HFFc6 (cell line): ENCODE measurements at regions not wholly inside any gene's neighbourhood (a gene's known extent, or its start where the extent isn't known, plus 50 kb on each side); places are given as distances from the start of the nearest gene placed in this dataset.

ENCODE experiments used
- DNase-seq: peaks from one replicate; pipeline ENCODE4 v3.0.0-alpha.2; 2018
- H3K27ac Mint-ChIP-seq: 2 replicates; pipeline ENCODE4 v1.8.0; 2020; ENCODE audit warnings: mild to moderate bottlenecking, mixed read lengths
- H3K27me3 Mint-ChIP-seq: 2 replicates; pipeline ENCODE4 v1.8.0; 2021; ENCODE audit warnings: mild to moderate bottlenecking, moderate library complexity, mixed read lengths; ENCODE audit not compliant: insufficient read depth
- H3K36me3 Mint-ChIP-seq: 2 replicates; pipeline ENCODE4 v1.8.0; 2021; ENCODE audit warnings: low read depth, mixed read lengths
- H3K4me1 Mint-ChIP-seq: 2 replicates; pipeline ENCODE4 v1.8.0; 2020; ENCODE audit warnings: low read depth, mixed read lengths
- H3K4me3 Mint-ChIP-seq: 2 replicates; pipeline ENCODE4 v1.8.0; 2020; ENCODE audit warnings: mild to moderate bottlenecking, moderate library complexity, mixed read lengths
- H3K9me3 Mint-ChIP-seq: 2 replicates; pipeline ENCODE4 v1.8.0; 2020; ENCODE audit warnings: mild to moderate bottlenecking, mixed read lengths
- TF ChIP-seq, protein P1 (sequence below): fragments of 200-600 bp; sonication (generic); IDR thresholded peaks from 2 replicates; pipeline ENCODE4 v1.5.0; 2021; ENCODE audit warnings: antibody characterized with exemption, mild to moderate bottlenecking

DNA sequence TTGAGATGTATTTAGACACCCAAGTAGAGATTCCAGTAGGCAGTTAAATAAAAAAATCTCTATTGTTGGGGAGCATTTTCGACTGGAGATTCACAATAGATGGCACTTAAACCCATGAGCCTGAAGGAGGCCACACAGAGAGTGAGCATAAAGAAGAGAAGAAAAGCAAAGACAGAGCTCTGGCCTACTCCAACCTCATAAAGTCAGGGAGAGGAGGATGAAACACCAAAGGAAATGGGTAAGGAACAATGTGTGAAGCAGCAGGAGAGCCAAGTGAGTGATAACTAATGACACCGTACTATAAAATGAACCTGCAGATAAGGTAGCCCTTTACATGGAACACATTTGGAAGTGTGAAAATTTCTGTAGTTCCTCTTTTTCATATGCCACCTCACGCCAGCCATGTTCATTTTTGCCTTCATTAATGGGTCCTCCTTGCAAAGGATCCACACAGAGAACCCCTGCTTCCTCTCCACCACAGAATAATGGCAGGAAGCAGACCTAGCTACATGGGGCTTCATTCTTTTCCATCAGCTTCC lies 150.0 kb upstream of the SYT10 start:
- Mint-ChIP-seq H3K9me3 (peaks cover 22% of the 10 kb centered on the region), H3K4me3 (no peak overlapping the region), H3K36me3 (no peaks in the 10 kb centered on the region), H3K4me1 (no peaks in the 10 kb centered on the region), H3K27ac (no peak overlapping the region), H3K27me3 (no peaks in the 10 kb centered on the region)
- TF ChIP-seq, protein P1, sequence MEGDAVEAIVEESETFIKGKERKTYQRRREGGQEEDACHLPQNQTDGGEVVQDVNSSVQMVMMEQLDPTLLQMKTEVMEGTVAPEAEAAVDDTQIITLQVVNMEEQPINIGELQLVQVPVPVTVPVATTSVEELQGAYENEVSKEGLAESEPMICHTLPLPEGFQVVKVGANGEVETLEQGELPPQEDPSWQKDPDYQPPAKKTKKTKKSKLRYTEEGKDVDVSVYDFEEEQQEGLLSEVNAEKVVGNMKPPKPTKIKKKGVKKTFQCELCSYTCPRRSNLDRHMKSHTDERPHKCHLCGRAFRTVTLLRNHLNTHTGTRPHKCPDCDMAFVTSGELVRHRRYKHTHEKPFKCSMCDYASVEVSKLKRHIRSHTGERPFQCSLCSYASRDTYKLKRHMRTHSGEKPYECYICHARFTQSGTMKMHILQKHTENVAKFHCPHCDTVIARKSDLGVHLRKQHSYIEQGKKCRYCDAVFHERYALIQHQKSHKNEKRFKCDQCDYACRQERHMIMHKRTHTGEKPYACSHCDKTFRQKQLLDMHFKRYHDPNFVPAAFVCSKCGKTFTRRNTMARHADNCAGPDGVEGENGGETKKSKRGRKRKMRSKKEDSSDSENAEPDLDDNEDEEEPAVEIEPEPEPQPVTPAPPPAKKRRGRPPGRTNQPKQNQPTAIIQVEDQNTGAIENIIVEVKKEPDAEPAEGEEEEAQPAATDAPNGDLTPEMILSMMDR = no peak
- no peak for DNase-seq

DNA sequence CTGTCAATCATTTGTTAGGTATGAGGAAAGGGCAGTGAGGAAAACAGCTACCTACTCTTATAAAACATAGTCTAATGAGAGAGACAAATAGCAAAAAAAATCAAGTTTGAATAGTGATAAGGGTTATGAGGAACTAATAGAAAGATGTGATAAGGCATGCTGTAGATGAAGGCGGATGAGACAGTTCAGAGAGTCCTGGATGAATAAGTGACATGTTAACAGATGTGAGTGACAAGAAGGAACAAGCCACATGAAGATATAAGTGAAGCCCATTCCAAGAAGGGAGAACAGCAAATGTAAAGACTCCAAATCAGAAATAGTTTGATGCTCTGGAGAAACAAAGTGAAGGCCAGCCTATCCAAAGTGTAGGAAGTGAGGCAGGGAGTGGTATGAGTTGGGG lies 154.1 kb upstream of the SYT10 start:
- H3K9me3 Mint-ChIP-seq = peaks cover 27% of the 10 kb centered on the region
- no peaks in the 10 kb centered on the region for H3K27me3 Mint-ChIP-seq
- no peak for DNase-seq
- no peak overlapping the region for H3K4me3 Mint-ChIP-seq
- H3K27ac Mint-ChIP-seq = no peak overlapping the region
- TF ChIP-seq, protein P1 = no peak
- H3K36me3 Mint-ChIP-seq = no peaks in the 10 kb centered on the region
- no peaks in the 10 kb centered on the region for H3K4me1 Mint-ChIP-seq

DNA sequence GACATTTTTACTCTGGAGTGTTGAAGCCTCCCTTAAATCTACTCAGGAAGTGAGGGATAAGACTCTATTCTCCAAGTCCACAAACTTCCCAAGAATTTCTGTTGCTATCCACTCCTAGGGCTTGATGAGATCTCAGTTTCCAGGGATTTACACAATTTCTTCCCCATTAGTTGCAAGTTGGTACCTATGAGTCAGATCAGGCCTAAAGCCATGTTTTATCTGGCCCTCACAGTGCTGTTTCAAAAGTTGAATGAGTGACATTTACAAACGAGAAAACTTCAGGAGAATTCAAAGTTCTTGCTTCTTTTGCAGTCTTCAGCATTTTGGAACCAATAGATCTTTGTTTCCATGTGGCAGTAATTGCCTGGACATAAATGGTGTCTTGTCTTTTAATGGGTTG lies 156.4 kb upstream of the SYT10 start:
- Mint-ChIP-seq H3K27ac (no peak overlapping the region), H3K4me1 (no peaks in the 10 kb centered on the region), H3K36me3 (no peaks in the 10 kb centered on the region), H3K4me3 (no peak overlapping the region), H3K27me3 (no peaks in the 10 kb centered on the region), H3K9me3 (peaks cover 31% of the 10 kb centered on the region)
- DNase-seq = no peak
- TF ChIP-seq, protein P1 = no peak

DNA sequence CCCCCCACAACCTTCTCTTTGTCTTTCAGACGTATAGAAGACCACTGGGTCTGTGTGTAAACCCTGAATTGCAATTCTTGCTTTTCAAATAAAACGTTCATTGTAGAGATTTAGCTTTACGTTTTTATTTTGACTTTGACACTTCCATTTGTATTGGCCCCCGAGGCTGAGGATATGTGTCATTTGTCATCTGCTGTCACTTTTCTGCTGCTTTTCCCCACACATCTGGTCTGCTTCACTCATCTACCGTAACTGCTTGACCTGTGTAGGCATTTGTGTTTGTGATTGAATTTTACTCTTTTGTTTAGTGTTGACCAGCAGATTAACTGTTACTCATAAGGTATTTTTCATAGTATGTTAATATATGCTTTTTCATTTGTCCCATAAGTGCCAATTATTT lies 157.2 kb upstream of the SYT10 start:
- no peak overlapping the region for H3K4me3 Mint-ChIP-seq
- no peaks in the 10 kb centered on the region for H3K27me3 Mint-ChIP-seq
- TF ChIP-seq, protein P1 = no peak
- no peak for DNase-seq
- no peak overlapping the region for H3K27ac Mint-ChIP-seq
- H3K4me1 Mint-ChIP-seq = no peaks in the 10 kb centered on the region
- no peaks in the 10 kb centered on the region for H3K36me3 Mint-ChIP-seq
- H3K9me3 Mint-ChIP-seq = peaks cover 38% of the 10 kb centered on the region

DNA sequence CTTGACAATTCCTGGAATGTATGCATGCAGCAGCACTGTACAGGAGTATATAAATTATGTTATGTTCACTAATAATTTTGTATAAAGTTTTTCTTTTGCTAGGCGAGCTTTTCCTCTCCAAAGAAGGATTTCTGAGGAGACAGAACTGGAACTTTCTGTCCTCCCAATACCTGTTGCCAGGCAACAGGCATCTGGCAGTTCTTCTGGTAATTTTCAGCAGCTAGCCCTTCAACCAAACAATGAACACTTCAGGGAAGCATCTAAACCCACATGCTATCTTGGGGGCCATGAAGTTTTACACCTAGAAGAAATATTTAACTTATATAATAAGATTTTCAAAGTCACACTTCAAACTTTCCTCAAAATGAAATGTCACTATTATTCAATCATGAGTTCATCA lies 162.9 kb upstream of the SYT10 start:
- Mint-ChIP-seq H3K27me3 (peaks cover 2% of the 10 kb centered on the region; the same call in 1 of the 2 replicates), H3K4me3 (no peak overlapping the region), H3K9me3 (peaks cover 31% of the 10 kb centered on the region), H3K36me3 (no peaks in the 10 kb centered on the region), H3K27ac (no peak overlapping the region), H3K4me1 (no peaks in the 10 kb centered on the region)
- no peak for DNase-seq
- TF ChIP-seq, protein P1 = no peak

DNA sequence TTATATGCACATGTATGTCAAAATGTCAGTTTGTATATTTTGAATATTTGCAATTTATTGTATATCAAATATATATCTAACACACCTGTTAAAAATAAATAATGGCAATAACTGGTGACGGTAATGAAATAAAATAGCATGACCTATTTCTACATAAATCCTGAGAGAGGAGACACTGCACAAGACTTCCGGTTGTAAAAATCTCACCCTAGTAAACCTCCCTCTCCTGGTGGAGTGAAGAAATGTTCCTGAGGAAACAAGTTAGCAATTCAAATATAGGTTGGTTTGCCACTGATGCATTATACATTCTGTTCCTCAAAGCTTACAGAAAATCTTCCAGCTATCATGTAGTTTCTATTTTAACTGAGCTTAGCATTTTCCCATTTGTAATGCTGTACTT lies 166.1 kb upstream of the SYT10 start:
- DNase-seq = no peak
- Mint-ChIP-seq H3K9me3 (peaks cover 38% of the 10 kb centered on the region), H3K27ac (no peak overlapping the region), H3K27me3 (peaks cover 2% of the 10 kb centered on the region; the same call in 1 of the 2 replicates), H3K36me3 (no peaks in the 10 kb centered on the region), H3K4me1 (no peaks in the 10 kb centered on the region), H3K4me3 (no peak overlapping the region)
- TF ChIP-seq, protein P1 = no peak
